ENCODE measurements at regions not wholly inside any gene's neighbourhood (a gene's known extent, or its start where the extent isn't known, plus 50 kb on each side); places are given as distances from the start of the nearest gene placed in this dataset.

DNA sequence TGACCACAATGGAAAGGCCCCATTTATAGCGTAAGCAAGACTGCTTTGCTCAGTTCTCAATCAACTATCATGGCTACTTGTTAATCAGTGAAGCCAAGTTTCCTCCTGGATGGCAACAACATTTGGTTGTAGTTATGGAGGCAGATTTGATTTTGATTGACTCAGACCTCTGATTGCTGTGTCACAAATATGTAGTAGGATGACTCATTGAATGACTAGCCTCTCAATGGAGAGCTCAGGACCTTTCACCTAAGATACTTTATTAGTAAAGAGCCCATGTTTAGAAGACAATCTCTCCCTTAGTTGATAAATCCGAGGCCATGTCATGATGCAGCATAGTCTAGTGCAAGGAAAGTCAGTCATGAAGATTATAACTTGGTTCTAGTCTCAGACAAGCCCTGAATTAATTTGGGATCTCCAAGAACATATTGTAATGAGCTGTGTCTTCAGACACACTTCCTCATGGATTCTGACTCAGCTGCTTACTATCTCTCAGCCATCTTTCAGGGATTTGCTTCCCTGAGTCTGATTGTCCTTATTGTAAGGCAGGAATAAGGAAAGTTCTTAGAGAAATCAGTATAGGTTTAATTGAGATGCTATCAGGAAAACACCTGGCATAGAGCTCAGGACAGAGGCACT, 397.4 kb upstream of the TMCO5A start:
- Histone ChIP-seq H2AFZ (replicated peaks) (no peak overlapping the region), H3K4me3 (no peak overlapping the region), H3K4me2 (no peak overlapping the region), H4K20me1 (ENCODE audit: low read depth) (no peaks in the 10 kb centered on the region), H3K9ac (no peak overlapping the region), H3K36me3 (no peaks in the 10 kb centered on the region), H3K27ac (no peak overlapping the region), H3K79me2 (ENCODE audit: low read depth) (no peaks in the 10 kb centered on the region), H3F3A (ENCODE audit: low read depth) (no peaks in the 10 kb centered on the region), H3K9me3 (ENCODE audit: low read depth) (no peaks in the 10 kb centered on the region), H3K4me1 (no peaks in the 10 kb centered on the region), H3K27me3 (no peaks in the 10 kb centered on the region)
- no peak for TF ChIP-seq EZH2phosphoT487 (IDR thresholded peaks at IDR 0.05)
- TF ChIP-seq, protein P1, sequence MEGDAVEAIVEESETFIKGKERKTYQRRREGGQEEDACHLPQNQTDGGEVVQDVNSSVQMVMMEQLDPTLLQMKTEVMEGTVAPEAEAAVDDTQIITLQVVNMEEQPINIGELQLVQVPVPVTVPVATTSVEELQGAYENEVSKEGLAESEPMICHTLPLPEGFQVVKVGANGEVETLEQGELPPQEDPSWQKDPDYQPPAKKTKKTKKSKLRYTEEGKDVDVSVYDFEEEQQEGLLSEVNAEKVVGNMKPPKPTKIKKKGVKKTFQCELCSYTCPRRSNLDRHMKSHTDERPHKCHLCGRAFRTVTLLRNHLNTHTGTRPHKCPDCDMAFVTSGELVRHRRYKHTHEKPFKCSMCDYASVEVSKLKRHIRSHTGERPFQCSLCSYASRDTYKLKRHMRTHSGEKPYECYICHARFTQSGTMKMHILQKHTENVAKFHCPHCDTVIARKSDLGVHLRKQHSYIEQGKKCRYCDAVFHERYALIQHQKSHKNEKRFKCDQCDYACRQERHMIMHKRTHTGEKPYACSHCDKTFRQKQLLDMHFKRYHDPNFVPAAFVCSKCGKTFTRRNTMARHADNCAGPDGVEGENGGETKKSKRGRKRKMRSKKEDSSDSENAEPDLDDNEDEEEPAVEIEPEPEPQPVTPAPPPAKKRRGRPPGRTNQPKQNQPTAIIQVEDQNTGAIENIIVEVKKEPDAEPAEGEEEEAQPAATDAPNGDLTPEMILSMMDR (IDR thresholded peaks at IDR 0.05): no peak
- TF ChIP-seq EZH2 (IDR thresholded peaks at IDR 0.05): no peak
- Mint-ChIP-seq H3K36me3 (no peaks in the 10 kb centered on the region), H3K4me1 (no peaks in the 10 kb centered on the region), H3K27me3 (ENCODE audit: insufficient read depth, low read depth) (peaks cover 2% of the 10 kb centered on the region), H3K4me3 (no peak overlapping the region), H3K27ac (no peak overlapping the region), H3K9me3 (peaks cover 4% of the 10 kb centered on the region)
- no peak for DNase-seq (ENCODE audit: low spot score)

DNA sequence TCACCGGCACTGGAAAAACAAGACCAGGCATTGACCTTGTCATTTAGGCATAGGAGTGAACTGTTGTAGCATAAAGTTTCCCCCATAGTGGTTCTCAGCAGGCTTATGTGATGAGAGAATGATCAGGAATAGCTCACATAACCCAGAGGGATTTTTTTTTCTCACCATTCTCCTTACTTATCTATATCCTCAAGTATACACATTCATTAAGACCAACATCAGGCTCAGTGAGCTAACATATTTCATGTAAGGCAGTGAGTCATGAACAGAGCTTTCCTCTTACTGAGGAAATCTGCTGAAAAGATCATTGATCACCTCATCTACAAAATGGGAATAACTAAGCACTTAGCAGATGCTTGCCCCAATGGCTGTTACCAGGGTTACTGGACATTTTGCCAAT, 396.6 kb upstream of the TMCO5A start:
- H3K4me3 Mint-ChIP-seq: no peak overlapping the region
- H3K4me1 Mint-ChIP-seq: no peaks in the 10 kb centered on the region
- Histone ChIP-seq H2AFZ (replicated peaks) (no peak overlapping the region), H3K27me3 (no peaks in the 10 kb centered on the region), H3K9ac (no peak overlapping the region), H3K36me3 (no peaks in the 10 kb centered on the region), H3K27ac (no peak overlapping the region), H3K4me1 (no peaks in the 10 kb centered on the region), H3K4me2 (no peak overlapping the region), H3K9me3 (ENCODE audit: low read depth) (no peaks in the 10 kb centered on the region), H3K4me3 (no peak overlapping the region), H3F3A (ENCODE audit: low read depth) (no peaks in the 10 kb centered on the region), H3K79me2 (ENCODE audit: low read depth) (no peaks in the 10 kb centered on the region), H4K20me1 (ENCODE audit: low read depth) (no peaks in the 10 kb centered on the region)
- H3K36me3 Mint-ChIP-seq: no peaks in the 10 kb centered on the region
- no peak for DNase-seq (ENCODE audit: low spot score)
- TF ChIP-seq, protein P1 (IDR thresholded peaks at IDR 0.05): no peak
- TF ChIP-seq EZH2phosphoT487 (IDR thresholded peaks at IDR 0.05) (no peak), EZH2 (IDR thresholded peaks at IDR 0.05) (no peak)
- H3K27ac Mint-ChIP-seq: no peak overlapping the region
- H3K9me3 Mint-ChIP-seq: peaks cover 4% of the 10 kb centered on the region
- peaks cover 2% of the 10 kb centered on the region for H3K27me3 Mint-ChIP-seq (ENCODE audit: insufficient read depth, low read depth)

DNA sequence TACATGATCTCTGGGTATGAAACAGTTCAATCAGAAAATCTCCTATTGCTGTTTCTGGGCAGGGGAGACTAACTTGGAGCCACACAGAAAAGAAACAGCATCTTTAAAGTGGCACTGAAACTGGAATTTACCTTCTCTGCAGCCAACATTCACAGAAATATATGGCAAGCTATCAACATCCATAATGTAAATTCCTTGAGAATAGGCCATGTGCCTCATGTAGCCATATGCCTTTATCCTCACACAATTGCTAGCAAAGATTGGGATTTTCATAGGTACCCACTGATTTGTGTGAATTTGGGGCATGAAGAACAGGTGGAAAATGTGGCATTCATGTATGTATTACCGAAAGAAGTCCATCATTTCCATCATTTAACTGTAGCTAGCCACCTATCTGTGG, 386.3 kb upstream of the TMCO5A start:
- H3K27ac ChIP-seq: no peak overlapping the region
- H3K4me2 ChIP-seq: no peak overlapping the region
- Mint-ChIP-seq H3K36me3 (no peaks in the 10 kb centered on the region), H3K27ac (no peak overlapping the region), H3K27me3 (ENCODE audit: insufficient read depth, low read depth) (no peaks in the 10 kb centered on the region), H3K4me3 (no peak overlapping the region), H3K4me1 (no peaks in the 10 kb centered on the region), H3K9me3 (no peaks in the 10 kb centered on the region)
- no peaks in the 10 kb centered on the region for H3K27me3 ChIP-seq
- no peaks in the 10 kb centered on the region for H3K79me2 ChIP-seq (ENCODE audit: low read depth)
- no peak overlapping the region for H2AFZ ChIP-seq (replicated peaks)
- H4K20me1 ChIP-seq (ENCODE audit: low read depth): no peaks in the 10 kb centered on the region
- no peak for DNase-seq (ENCODE audit: low spot score)
- TF ChIP-seq EZH2phosphoT487 (IDR thresholded peaks at IDR 0.05) (no peak), EZH2 (IDR thresholded peaks at IDR 0.05) (no peak)
- TF ChIP-seq, protein P1 (IDR thresholded peaks at IDR 0.05): no peak
- no peaks in the 10 kb centered on the region for H3K36me3 ChIP-seq
- H3K9me3 ChIP-seq (ENCODE audit: low read depth): no peaks in the 10 kb centered on the region
- no peaks in the 10 kb centered on the region for H3K4me1 ChIP-seq
- H3K9ac ChIP-seq: no peak overlapping the region
- H3K4me3 ChIP-seq: no peak overlapping the region
- H3F3A ChIP-seq (ENCODE audit: low read depth): no peaks in the 10 kb centered on the region

All from neural progenitor cell (in vitro differentiated cells).